Effector CD4-positive, alpha-beta T cell (primary cell): ENCODE measurements at regions not wholly inside any gene's neighbourhood (a gene's known extent, or its start where the extent isn't known, plus 50 kb on each side); places are given as distances from the start of the nearest gene placed in this dataset.

ENCODE experiments used
- DNase-seq: peaks from one replicate; pipeline ENCODE4 v3.0.0-alpha.2; 2020

DNA sequence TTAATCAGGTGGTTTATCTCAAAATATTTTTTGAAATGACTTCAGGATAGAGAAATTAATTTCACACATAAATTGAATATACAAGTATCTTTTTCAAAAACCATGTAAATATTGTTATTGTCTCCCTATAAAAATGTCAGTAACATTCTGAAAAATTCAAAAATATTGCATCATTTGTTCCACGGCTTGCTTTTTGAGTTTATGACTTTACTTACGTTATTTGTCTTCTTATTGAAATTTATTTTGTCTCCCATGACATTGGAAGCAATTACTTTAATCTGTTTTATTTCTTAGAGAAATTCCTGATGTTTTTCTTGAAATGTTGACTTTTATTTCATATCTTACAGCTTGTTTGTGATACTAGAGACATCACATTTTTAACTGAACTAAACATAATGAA lies 56.9 kb upstream of the P2RY1 start:
- DNase-seq: no peak

DNA sequence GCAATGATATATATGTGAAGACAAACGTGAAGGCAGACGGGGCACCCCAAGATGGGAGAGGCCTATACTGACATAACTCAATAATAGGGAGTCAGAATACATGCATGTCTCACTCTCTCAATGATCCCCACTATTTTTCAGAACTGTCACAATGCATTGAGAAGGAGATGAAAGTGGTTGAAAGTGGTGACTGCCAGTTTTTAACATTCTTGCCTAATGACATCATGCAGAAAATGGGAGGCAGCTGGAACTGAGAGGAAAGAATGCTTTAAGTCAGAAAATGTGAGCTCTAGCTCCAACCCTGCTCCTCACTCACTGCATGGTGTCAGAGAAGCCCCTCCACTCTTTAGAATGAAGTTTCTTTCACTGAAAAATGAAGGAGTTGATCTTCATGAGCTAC lies 55.3 kb upstream of the P2RY1 start:
- no peak for DNase-seq

GRCh38 chr3:152780553-152780952 lies 54.4 kb upstream of the P2RY1 start:
- no peak for DNase-seq

DNA sequence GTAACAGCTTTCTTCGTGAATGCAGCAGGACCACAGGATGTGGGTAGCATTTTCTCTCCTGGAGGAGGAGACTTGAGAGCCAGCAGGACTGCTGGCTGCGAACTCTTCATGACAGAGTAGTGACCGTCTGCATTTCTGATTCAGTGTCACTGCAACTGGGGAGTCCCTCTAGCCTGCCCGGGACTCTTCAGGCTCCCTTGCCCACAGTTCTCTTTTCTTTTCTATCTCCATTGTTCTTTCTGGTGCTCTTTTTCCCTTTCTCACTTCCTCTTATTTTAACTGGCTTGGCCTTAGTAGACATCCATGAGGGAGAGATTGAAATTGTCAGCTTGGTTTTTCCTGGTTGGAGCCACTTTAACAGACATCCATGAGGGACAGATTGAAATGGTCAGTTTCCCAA lies 49.9 kb upstream of the P2RY1 start:
- DNase-seq: no peak
